LNCAP (cell line): ENCODE measurements at regions not wholly inside any gene's neighbourhood (a gene's known extent, or its start where the extent isn't known, plus 50 kb on each side); places are given as distances from the start of the nearest gene placed in this dataset.

ENCODE experiments used
- TF ChIP-seq, protein P1 (sequence below): fragments of 450-650 bp; IDR thresholded peaks from 2 replicates; pipeline ENCODE4 v1.5.1; 2017; ENCODE audit warnings: mild to moderate bottlenecking

DNA sequence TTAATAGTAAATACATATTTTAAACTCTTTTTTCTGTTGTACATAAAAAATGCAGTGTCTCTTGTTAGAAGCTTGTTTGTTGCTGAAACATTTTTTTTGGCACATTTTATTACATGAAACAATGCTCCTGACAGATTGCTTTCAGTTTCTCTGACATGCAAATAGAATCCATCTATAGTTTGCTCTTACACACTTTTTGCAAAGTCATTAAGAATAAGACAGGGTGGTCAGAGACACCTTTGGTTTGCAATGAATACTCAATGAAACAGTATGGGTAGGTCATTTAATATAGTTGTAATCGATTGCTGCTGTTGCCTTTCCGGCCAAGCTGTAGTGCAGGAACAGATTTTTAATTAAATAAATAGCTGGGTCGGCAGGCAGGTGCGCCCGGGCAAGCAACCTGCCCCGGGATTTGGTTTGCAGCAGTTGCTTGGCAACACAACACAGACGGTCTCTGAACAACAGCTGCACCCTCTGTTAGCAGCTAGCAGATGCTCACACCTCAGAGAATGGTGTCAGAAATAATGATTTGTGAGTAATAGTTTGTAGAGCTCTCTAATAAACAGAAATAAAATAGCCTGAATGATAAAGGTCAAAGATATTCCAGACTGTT lies 115.7 kb upstream of the CACNA2D1 start:
- TF ChIP-seq, protein P1, sequence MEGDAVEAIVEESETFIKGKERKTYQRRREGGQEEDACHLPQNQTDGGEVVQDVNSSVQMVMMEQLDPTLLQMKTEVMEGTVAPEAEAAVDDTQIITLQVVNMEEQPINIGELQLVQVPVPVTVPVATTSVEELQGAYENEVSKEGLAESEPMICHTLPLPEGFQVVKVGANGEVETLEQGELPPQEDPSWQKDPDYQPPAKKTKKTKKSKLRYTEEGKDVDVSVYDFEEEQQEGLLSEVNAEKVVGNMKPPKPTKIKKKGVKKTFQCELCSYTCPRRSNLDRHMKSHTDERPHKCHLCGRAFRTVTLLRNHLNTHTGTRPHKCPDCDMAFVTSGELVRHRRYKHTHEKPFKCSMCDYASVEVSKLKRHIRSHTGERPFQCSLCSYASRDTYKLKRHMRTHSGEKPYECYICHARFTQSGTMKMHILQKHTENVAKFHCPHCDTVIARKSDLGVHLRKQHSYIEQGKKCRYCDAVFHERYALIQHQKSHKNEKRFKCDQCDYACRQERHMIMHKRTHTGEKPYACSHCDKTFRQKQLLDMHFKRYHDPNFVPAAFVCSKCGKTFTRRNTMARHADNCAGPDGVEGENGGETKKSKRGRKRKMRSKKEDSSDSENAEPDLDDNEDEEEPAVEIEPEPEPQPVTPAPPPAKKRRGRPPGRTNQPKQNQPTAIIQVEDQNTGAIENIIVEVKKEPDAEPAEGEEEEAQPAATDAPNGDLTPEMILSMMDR, result no peak

GRCh38 chr7:82549616-82550285 lies 106.2 kb upstream of the CACNA2D1 start:
- TF ChIP-seq, protein P1, result no peak

DNA sequence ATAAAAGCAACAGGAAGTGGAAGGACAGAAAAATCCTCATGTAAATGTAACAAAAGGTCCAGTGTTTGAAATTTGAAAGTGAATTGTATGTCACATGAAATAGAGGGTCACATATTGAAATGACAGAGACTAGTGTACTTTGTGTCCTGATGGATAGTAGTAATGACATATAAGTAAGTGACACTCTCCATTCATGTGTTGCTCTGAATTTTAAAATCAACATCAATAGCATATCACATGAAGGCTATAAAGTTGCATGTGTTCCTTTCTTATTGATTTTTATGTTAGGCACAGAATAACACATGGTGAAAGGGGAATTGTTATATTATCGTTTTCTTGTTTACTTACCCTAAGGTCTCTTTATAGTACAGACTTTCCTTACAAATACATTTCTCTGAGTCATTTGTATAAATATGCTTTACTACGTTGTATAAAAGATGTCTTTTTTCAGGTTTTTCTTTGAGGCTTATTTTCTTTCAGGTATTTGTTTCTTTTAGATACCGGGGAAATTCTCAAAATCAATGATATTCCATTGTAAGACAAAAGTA lies 104.6 kb upstream of the CACNA2D1 start:
- TF ChIP-seq, protein P1, result no peak

DNA sequence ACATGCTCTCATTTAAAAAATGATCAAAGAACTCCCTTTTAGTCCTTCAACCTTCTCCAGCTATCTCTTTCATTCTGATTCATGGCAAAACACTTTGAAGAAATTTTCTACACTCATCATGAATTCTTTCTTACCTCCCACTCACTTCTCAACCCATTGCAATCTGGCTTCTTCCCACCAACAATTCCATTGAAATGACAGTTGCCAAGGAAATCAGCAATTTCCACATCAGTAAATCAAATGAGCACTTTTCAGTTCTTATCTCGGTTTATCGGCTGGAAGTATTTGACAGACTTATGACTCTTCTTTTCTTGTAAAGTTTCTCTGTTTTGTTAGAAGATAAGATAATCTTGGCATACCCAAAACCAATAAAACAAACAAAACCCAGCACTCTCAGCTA lies 99.1 kb upstream of the CACNA2D1 start:
- TF ChIP-seq, protein P1, result no peak

- TF ChIP-seq, protein P1, result no peak
These were observed 96.4 kb upstream of the CACNA2D1 start for GRCh38 chr7:82539969-82540368.

- TF ChIP-seq, protein P1, result no peak
These were observed 91.1 kb upstream of the CACNA2D1 start for GRCh38 chr7:82534684-82535083.

GRCh38 chr7:82530361-82530760 lies 86.8 kb upstream of the CACNA2D1 start:
- TF ChIP-seq, protein P1, result no peak
